NCI-H446 treated with DMSO at 0.1 percent for 48 hours (cell line): ENCODE measurements at regions not wholly inside any gene's neighbourhood (a gene's known extent, or its start where the extent isn't known, plus 50 kb on each side); places are given as distances from the start of the nearest gene placed in this dataset.

Experiments used
- DNase-seq: peaks from one replicate; lab custom pipeline; 2025; lab: John Stamatoyannopoulos, UW

GRCh38 chr7:23980081-23980480 is 270.1 kb downstream of the STK31 start:
- DNase-seq: no peak

GRCh38 chr7:23981314-23981713 is 271.3 kb downstream of the STK31 start:
- no peak for DNase-seq

- no peak for DNase-seq
Observed at GRCh38 chr7:23981758-23982157, 271.7 kb downstream of the STK31 start.

GRCh38 chr7:24005517-24005916 is 278.5 kb upstream of the NPY start:
- DNase-seq: no peak

GRCh38 chr7:24010495-24010894 is 273.5 kb upstream of the NPY start:
- no peak for DNase-seq

GRCh38 chr7:24017519-24017918 is 266.5 kb upstream of the NPY start:
- DNase-seq: no peak

GRCh38 chr7:24018331-24018730 is 265.7 kb upstream of the NPY start:
- DNase-seq: no peak

GRCh38 chr7:24019841-24020240 is 264.1 kb upstream of the NPY start:
- DNase-seq: no peak

GRCh38 chr7:24024276-24025068 is 259.5 kb upstream of the NPY start:
- DNase-seq: no peak

- no peak for DNase-seq
Observed at GRCh38 chr7:24025094-24025493, 258.9 kb upstream of the NPY start.

- DNase-seq: no peak
Observed at GRCh38 chr7:24025765-24026164, 258.2 kb upstream of the NPY start.

GRCh38 chr7:24026351-24026750 is 257.6 kb upstream of the NPY start:
- no peak for DNase-seq

GRCh38 chr7:24029068-24029467 is 254.9 kb upstream of the NPY start:
- no peak for DNase-seq

GRCh38 chr7:24034251-24034650 is 249.7 kb upstream of the NPY start:
- no peak for DNase-seq

GRCh38 chr7:24035366-24036032 is 248.5 kb upstream of the NPY start:
- no peak for DNase-seq

- DNase-seq: no peak
Observed at GRCh38 chr7:24036033-24036412, 248.0 kb upstream of the NPY start.

GRCh38 chr7:24038993-24039392 is 245.0 kb upstream of the NPY start:
- DNase-seq: no peak

- no peak for DNase-seq
Observed at GRCh38 chr7:24039991-24040624, 243.9 kb upstream of the NPY start.

GRCh38 chr7:24042028-24042427 is 242.0 kb upstream of the NPY start:
- no peak for DNase-seq

GRCh38 chr7:24049296-24049695 is 234.7 kb upstream of the NPY start:
- no peak for DNase-seq

GRCh38 chr7:24050991-24051560 is 232.9 kb upstream of the NPY start:
- DNase-seq: no peak

- DNase-seq: no peak
Observed at GRCh38 chr7:24051651-24052050, 232.3 kb upstream of the NPY start.
